ENCODE measurements at regions not wholly inside any gene's neighbourhood (a gene's known extent, or its start where the extent isn't known, plus 50 kb on each side); places are given as distances from the start of the nearest gene placed in this dataset.

DNA sequence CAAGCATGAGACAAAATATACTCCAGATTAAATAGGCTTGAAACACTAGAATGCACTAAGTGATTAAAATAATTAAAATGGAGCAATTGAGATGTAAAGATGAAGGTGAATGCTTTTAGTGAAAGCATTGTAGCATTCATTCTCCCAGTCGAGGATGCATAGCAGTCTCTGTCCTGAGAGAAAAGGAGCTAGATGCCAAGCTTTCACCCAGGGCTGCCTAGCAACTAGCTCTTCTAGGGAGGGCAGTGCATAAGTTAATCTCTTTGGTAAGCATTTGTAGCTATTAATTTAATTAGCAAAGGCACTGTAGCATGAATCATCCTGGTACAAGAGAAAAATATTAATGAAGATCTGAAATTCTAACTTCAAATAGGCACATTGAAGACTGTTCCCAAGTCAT, 1014.8 kb downstream of the C4orf33 start:
- H3K9ac ChIP-seq (ENCODE audit: low read depth in 1 of 2, low read length in 2 of 2) = no peak overlapping the region
- no peaks in the 10 kb centered on the region for H3K9me3 ChIP-seq (ENCODE audit: control insufficient read depth in 1 of 2, low read length in 2 of 2)
- H3K27me3 ChIP-seq (ENCODE audit: control insufficient read depth in 1 of 2, insufficient read depth in 2 of 2, low read length in 2 of 2) = no peaks in the 10 kb centered on the region
- no peaks in the 10 kb centered on the region for H3K36me3 ChIP-seq (ENCODE audit: control insufficient read depth in 1 of 2, insufficient read depth in 2 of 2, low read length in 2 of 2)
- H3K4me1 ChIP-seq (ENCODE audit: control insufficient read depth in 1 of 2, insufficient read depth in 2 of 2, low read length in 2 of 2) = no peaks in the 10 kb centered on the region
- H3K4me3 ChIP-seq (ENCODE audit: low read depth in 1 of 2, low read length in 2 of 2) = no peak overlapping the region
- no peak overlapping the region for H3K27ac ChIP-seq (ENCODE audit: low read depth, low read length)

DNA sequence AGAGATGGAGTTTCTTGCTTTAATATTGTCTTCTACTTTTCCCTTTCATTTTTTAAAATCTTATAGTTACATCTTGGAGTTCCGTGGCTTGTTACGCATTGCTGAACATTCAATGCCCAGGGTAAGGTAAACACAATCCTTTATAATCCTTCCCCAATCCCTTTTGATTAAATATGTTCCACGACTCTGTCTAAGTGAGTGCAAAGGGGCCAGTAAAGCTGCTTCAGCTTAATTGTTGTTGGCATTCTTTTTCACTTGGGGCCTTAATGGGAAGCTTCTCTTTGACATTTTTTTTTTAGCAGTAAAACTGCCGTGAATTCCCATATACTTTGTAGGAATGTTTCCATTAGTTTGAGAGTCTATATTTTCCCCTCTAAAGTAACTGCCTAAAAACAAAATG, 1028.1 kb downstream of the C4orf33 start:
- H3K9me3 ChIP-seq (ENCODE audit: control insufficient read depth in 1 of 2, low read length in 2 of 2) = no peaks in the 10 kb centered on the region
- H3K36me3 ChIP-seq (ENCODE audit: control insufficient read depth in 1 of 2, insufficient read depth in 2 of 2, low read length in 2 of 2) = no peaks in the 10 kb centered on the region
- H3K4me3 ChIP-seq (ENCODE audit: low read depth in 1 of 2, low read length in 2 of 2) = no peak overlapping the region
- H3K27ac ChIP-seq (ENCODE audit: low read depth, low read length) = no peak overlapping the region
- no peaks in the 10 kb centered on the region for H3K27me3 ChIP-seq (ENCODE audit: control insufficient read depth in 1 of 2, insufficient read depth in 2 of 2, low read length in 2 of 2)
- H3K9ac ChIP-seq (ENCODE audit: low read depth in 1 of 2, low read length in 2 of 2) = no peak overlapping the region
- H3K4me1 ChIP-seq (ENCODE audit: control insufficient read depth in 1 of 2, insufficient read depth in 2 of 2, low read length in 2 of 2) = no peaks in the 10 kb centered on the region

- Histone ChIP-seq H3K4me1 (ENCODE audit: control insufficient read depth in 1 of 2, insufficient read depth in 2 of 2, low read length in 2 of 2) (no peaks in the 10 kb centered on the region), H3K27ac (ENCODE audit: low read depth, low read length) (no peak overlapping the region), H3K36me3 (ENCODE audit: control insufficient read depth in 1 of 2, insufficient read depth in 2 of 2, low read length in 2 of 2) (no peaks in the 10 kb centered on the region)
These were observed 1029.5 kb downstream of the C4orf33 start for GRCh38 chr4:130125467-130125866.

DNA sequence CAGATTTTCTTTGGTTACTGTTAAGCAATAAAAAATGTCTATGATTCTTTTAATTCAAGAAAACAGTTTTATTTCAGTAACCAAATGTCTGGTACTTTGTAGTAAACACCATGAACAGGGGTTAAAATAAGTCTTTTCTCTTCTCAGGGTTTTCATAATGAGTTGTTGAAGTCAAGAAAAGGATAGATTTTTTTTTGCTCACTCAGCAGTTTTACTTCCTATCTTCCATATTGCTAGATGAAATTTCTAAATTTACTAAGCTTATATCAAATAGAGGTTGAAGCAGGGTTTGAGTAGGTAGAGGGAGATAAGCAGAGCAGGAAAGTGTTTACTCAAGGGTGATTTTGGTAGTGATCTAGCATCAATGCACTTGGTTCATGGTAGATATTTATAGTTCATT, 1031.3 kb downstream of the C4orf33 start:
- H3K4me1 ChIP-seq (ENCODE audit: control insufficient read depth in 1 of 2, insufficient read depth in 2 of 2, low read length in 2 of 2) = no peaks in the 10 kb centered on the region
- no peak overlapping the region for H3K27ac ChIP-seq (ENCODE audit: low read depth, low read length)
- no peaks in the 10 kb centered on the region for H3K36me3 ChIP-seq (ENCODE audit: control insufficient read depth in 1 of 2, insufficient read depth in 2 of 2, low read length in 2 of 2)
- no peak overlapping the region for H3K9ac ChIP-seq (ENCODE audit: low read depth in 1 of 2, low read length in 2 of 2)
- H3K27me3 ChIP-seq (ENCODE audit: control insufficient read depth in 1 of 2, insufficient read depth in 2 of 2, low read length in 2 of 2) = no peaks in the 10 kb centered on the region
- H3K9me3 ChIP-seq (ENCODE audit: control insufficient read depth in 1 of 2, low read length in 2 of 2) = no peaks in the 10 kb centered on the region
- H3K4me3 ChIP-seq (ENCODE audit: low read depth in 1 of 2, low read length in 2 of 2) = no peak overlapping the region

More at GRCh38 chr4:130125467-130125866, 1029.5 kb downstream of the C4orf33 start:
- Histone ChIP-seq H3K9me3 (ENCODE audit: control insufficient read depth in 1 of 2, low read length in 2 of 2) (no peaks in the 10 kb centered on the region), H3K27me3 (ENCODE audit: control insufficient read depth in 1 of 2, insufficient read depth in 2 of 2, low read length in 2 of 2) (no peaks in the 10 kb centered on the region), H3K9ac (ENCODE audit: low read depth in 1 of 2, low read length in 2 of 2) (no peak overlapping the region), H3K4me3 (ENCODE audit: low read depth in 1 of 2, low read length in 2 of 2) (no peak overlapping the region)

GRCh38 chr4:130131536-130131935, 1035.6 kb downstream of the C4orf33 start:
- H3K4me3 ChIP-seq (ENCODE audit: low read depth in 1 of 2, low read length in 2 of 2) = no peak overlapping the region
- no peak overlapping the region for H3K9ac ChIP-seq (ENCODE audit: low read depth in 1 of 2, low read length in 2 of 2)
- no peaks in the 10 kb centered on the region for H3K4me1 ChIP-seq (ENCODE audit: control insufficient read depth in 1 of 2, insufficient read depth in 2 of 2, low read length in 2 of 2)
- no peaks in the 10 kb centered on the region for H3K27me3 ChIP-seq (ENCODE audit: control insufficient read depth in 1 of 2, insufficient read depth in 2 of 2, low read length in 2 of 2)
- H3K9me3 ChIP-seq (ENCODE audit: control insufficient read depth in 1 of 2, low read length in 2 of 2) = no peaks in the 10 kb centered on the region
- no peaks in the 10 kb centered on the region for H3K36me3 ChIP-seq (ENCODE audit: control insufficient read depth in 1 of 2, insufficient read depth in 2 of 2, low read length in 2 of 2)
- H3K27ac ChIP-seq (ENCODE audit: low read depth, low read length) = no peak overlapping the region

DNA sequence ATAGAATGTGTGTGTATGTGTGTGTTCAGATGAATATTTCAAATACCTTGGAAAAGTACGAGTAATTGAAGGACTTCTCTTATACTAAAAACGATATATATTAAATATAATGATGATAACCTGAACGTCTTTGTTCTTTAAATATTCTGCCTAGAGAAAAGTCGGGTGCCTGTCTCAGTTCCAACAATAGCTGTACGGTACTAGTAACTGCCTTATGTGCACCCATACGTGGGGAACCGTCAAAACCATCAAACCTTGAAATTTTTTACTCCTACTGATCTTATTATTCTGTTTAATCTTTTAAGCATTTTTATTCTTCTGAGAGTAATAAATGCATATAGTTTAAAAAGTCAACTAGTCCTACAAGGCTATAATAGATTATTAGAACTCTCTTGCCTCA, 1045.7 kb downstream of the C4orf33 start:
- Histone ChIP-seq H3K36me3 (ENCODE audit: control insufficient read depth in 1 of 2, insufficient read depth in 2 of 2, low read length in 2 of 2) (no peaks in the 10 kb centered on the region), H3K27ac (ENCODE audit: low read depth, low read length) (no peak overlapping the region), H3K9ac (ENCODE audit: low read depth in 1 of 2, low read length in 2 of 2) (no peak overlapping the region), H3K4me3 (ENCODE audit: low read depth in 1 of 2, low read length in 2 of 2) (no peak overlapping the region), H3K9me3 (ENCODE audit: control insufficient read depth in 1 of 2, low read length in 2 of 2) (no peaks in the 10 kb centered on the region), H3K4me1 (ENCODE audit: control insufficient read depth in 1 of 2, insufficient read depth in 2 of 2, low read length in 2 of 2) (no peaks in the 10 kb centered on the region), H3K27me3 (ENCODE audit: control insufficient read depth in 1 of 2, insufficient read depth in 2 of 2, low read length in 2 of 2) (no peaks in the 10 kb centered on the region)

GRCh38 chr4:130143656-130144055, 1047.7 kb downstream of the C4orf33 start:
- Histone ChIP-seq H3K4me1 (ENCODE audit: control insufficient read depth in 1 of 2, insufficient read depth in 2 of 2, low read length in 2 of 2) (no peaks in the 10 kb centered on the region), H3K4me3 (ENCODE audit: low read depth in 1 of 2, low read length in 2 of 2) (no peak overlapping the region), H3K27me3 (ENCODE audit: control insufficient read depth in 1 of 2, insufficient read depth in 2 of 2, low read length in 2 of 2) (no peaks in the 10 kb centered on the region), H3K27ac (ENCODE audit: low read depth, low read length) (no peak overlapping the region), H3K9me3 (ENCODE audit: control insufficient read depth in 1 of 2, low read length in 2 of 2) (no peaks in the 10 kb centered on the region), H3K9ac (ENCODE audit: low read depth in 1 of 2, low read length in 2 of 2) (no peak overlapping the region), H3K36me3 (ENCODE audit: control insufficient read depth in 1 of 2, insufficient read depth in 2 of 2, low read length in 2 of 2) (no peaks in the 10 kb centered on the region)

DNA sequence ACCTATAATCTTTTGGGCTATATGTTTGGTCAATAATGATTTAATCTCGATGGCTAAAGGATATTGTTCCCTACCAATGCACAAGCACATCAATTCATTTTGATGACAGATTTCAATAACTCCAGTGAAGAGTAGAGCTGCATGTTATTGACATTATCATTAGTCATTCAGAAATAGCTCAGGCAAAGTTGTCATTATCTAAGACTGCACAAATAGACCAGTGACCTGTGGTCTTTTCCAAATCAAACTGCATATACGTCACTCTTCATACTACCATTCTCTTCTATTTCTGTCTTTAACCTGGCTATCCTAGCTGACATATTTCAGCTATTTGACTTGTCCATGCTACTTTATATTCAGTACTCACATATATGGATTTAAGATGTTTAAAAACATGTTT, 1050.8 kb downstream of the C4orf33 start:
- no peaks in the 10 kb centered on the region for H3K9me3 ChIP-seq (ENCODE audit: control insufficient read depth in 1 of 2, low read length in 2 of 2)

DNA sequence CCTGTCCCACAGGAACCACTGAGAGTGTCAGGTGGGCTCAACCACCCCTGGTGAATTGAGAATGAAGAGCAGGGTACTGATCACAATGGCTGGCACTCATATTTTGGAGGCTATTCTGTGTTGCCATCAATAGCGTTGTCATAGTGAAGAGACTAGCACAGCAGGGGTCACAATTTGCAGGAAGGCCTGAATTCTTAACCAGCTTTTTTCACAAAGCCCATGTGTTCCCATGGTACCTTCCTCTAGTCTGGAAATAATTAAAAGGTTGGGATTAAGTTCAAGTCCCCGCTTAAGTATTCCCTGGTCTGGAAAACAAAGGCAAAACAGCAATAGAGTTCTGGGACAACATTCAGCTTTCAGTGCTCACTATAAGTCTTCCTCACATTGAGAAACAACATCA, 1051.7 kb downstream of the C4orf33 start:
- no peak overlapping the region for H3K4me3 ChIP-seq (ENCODE audit: low read depth in 1 of 2, low read length in 2 of 2)
- H3K27me3 ChIP-seq (ENCODE audit: control insufficient read depth in 1 of 2, insufficient read depth in 2 of 2, low read length in 2 of 2) = no peaks in the 10 kb centered on the region
- no peak overlapping the region for H3K27ac ChIP-seq (ENCODE audit: low read depth, low read length)
- H3K36me3 ChIP-seq (ENCODE audit: control insufficient read depth in 1 of 2, insufficient read depth in 2 of 2, low read length in 2 of 2) = no peaks in the 10 kb centered on the region
- H3K4me1 ChIP-seq (ENCODE audit: control insufficient read depth in 1 of 2, insufficient read depth in 2 of 2, low read length in 2 of 2) = no peaks in the 10 kb centered on the region
- H3K9me3 ChIP-seq (ENCODE audit: control insufficient read depth in 1 of 2, low read length in 2 of 2) = no peaks in the 10 kb centered on the region
- no peak overlapping the region for H3K9ac ChIP-seq (ENCODE audit: low read depth in 1 of 2, low read length in 2 of 2)

More for the DNA sequence above, 1050.8 kb downstream of the C4orf33 start:
- no peak overlapping the region for H3K27ac ChIP-seq (ENCODE audit: low read depth, low read length)
- H3K27me3 ChIP-seq (ENCODE audit: control insufficient read depth in 1 of 2, insufficient read depth in 2 of 2, low read length in 2 of 2) = no peaks in the 10 kb centered on the region
- H3K9ac ChIP-seq (ENCODE audit: low read depth in 1 of 2, low read length in 2 of 2) = no peak overlapping the region
- H3K36me3 ChIP-seq (ENCODE audit: control insufficient read depth in 1 of 2, insufficient read depth in 2 of 2, low read length in 2 of 2) = no peaks in the 10 kb centered on the region
- H3K4me3 ChIP-seq (ENCODE audit: low read depth in 1 of 2, low read length in 2 of 2) = no peak overlapping the region
- H3K4me1 ChIP-seq (ENCODE audit: control insufficient read depth in 1 of 2, insufficient read depth in 2 of 2, low read length in 2 of 2) = no peaks in the 10 kb centered on the region

DNA sequence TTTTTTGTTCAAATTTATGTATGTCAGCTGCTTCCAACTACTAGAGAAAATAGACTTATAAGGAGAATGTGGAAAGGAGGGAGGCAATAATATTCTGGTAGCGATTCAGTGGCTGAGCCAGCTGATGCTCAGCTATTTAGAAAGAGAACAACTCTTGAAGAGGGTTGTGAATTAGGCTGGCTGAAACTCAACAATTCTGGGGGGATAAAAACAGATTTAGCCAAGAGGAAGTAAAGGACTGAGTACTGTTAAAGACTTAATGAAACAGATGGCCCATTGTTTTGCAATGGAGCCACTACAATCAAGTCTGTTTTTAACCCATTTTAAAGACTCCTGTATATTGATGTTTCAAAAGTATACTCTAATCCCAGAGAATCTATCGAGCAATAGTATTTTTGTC, 1058.9 kb downstream of the C4orf33 start:
- Histone ChIP-seq H3K9me3 (ENCODE audit: control insufficient read depth in 1 of 2, low read length in 2 of 2) (no peaks in the 10 kb centered on the region), H3K36me3 (ENCODE audit: control insufficient read depth in 1 of 2, insufficient read depth in 2 of 2, low read length in 2 of 2) (no peaks in the 10 kb centered on the region), H3K27me3 (ENCODE audit: control insufficient read depth in 1 of 2, insufficient read depth in 2 of 2, low read length in 2 of 2) (no peaks in the 10 kb centered on the region), H3K4me3 (ENCODE audit: low read depth in 1 of 2, low read length in 2 of 2) (no peak overlapping the region), H3K4me1 (ENCODE audit: control insufficient read depth in 1 of 2, insufficient read depth in 2 of 2, low read length in 2 of 2) (no peaks in the 10 kb centered on the region), H3K9ac (ENCODE audit: low read depth in 1 of 2, low read length in 2 of 2) (no peak overlapping the region), H3K27ac (ENCODE audit: low read depth, low read length) (no peak overlapping the region)

DNA sequence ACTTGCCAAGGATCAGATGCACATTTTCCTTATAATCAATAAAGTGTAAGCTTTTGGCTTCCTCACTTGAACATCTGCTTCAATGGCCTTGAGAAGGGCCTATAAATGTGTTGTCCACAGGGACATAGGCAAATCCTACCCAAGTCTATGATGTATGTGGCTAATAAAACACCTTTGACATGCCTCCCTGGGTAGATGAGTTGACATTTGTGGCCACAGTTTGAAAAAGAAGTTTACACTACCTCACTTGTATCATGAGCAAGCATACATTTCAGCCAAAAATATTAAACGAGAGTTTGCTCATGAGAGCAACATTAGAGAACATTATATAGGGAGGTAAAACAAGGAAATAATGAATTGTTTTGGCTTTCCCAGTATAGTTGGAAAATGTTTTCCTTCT, 1067.7 kb downstream of the C4orf33 start:
- H3K4me3 ChIP-seq (ENCODE audit: low read depth in 1 of 2, low read length in 2 of 2) = no peak overlapping the region
- no peaks in the 10 kb centered on the region for H3K4me1 ChIP-seq (ENCODE audit: control insufficient read depth in 1 of 2, insufficient read depth in 2 of 2, low read length in 2 of 2)
- no peak overlapping the region for H3K9ac ChIP-seq (ENCODE audit: low read depth in 1 of 2, low read length in 2 of 2)
- H3K9me3 ChIP-seq (ENCODE audit: control insufficient read depth in 1 of 2, low read length in 2 of 2) = no peaks in the 10 kb centered on the region
- H3K27me3 ChIP-seq (ENCODE audit: control insufficient read depth in 1 of 2, insufficient read depth in 2 of 2, low read length in 2 of 2) = no peaks in the 10 kb centered on the region
- H3K36me3 ChIP-seq (ENCODE audit: control insufficient read depth in 1 of 2, insufficient read depth in 2 of 2, low read length in 2 of 2) = no peaks in the 10 kb centered on the region
- no peak overlapping the region for H3K27ac ChIP-seq (ENCODE audit: low read depth, low read length)
